H1 (cell line): ENCODE measurements at regions not wholly inside any gene's neighbourhood (a gene's known extent, or its start where the extent isn't known, plus 50 kb on each side); places are given as distances from the start of the nearest gene placed in this dataset.

Experiments used
- CTCF ChIA-PET: fragments of 300-600 bp; sonication (Branson Sonifier 250); formaldehyde crosslinking; loops from one replicate; lab custom pipeline; 2021; ENCODE audit not compliant: partially characterized antibody; lab: Charles Lee
- POLR2A ChIA-PET: fragments of 300-600 bp; sonication (Branson Sonifier 250); formaldehyde crosslinking; loops from one replicate; lab custom pipeline; 2021; ENCODE audit warnings: inconsistent platforms; ENCODE audit not compliant: partially characterized antibody; lab: Charles Lee
- DNase-seq, 2 experiments: peaks; one replicate each; pipeline versions ENCODE4 v3.0.0 to v3.0.0-alpha.2; 2010 to 2022; ENCODE audit warnings: low spot score in 2 of 2, low read depth in 1 of 2, mixed read lengths in 1 of 2
- FAIRE-seq: peaks from 2 replicates; lab custom pipeline; 2011; peaks lifted over from hg19 to GRCh38; lab: Jason Lieb, UNC
- H2AFZ ChIP-seq: 2 replicates; pipeline ENCODE4 v1.8.1; 2012; ENCODE audit warnings: low read length, inconsistent platforms
- H2AK5ac ChIP-seq: 2 replicates; pipeline ENCODE4 v1.6.1; 2013; ENCODE audit warnings: low read depth, low read length
- H2BK120ac ChIP-seq: replicated peaks from 2 replicates; pipeline ENCODE3; 2013; ENCODE audit warnings: low read depth, low read length, inconsistent platforms
- H2BK12ac ChIP-seq: 2 replicates; pipeline ENCODE4 v1.6.1; 2013; ENCODE audit warnings: low read depth, low read length
- H2BK15ac ChIP-seq: 2 replicates; pipeline ENCODE4 v1.6.1; 2013; ENCODE audit warnings: low read length
- H2BK20ac ChIP-seq: 2 replicates; pipeline ENCODE4 v1.6.1; 2013; ENCODE audit warnings: low read length
- H2BK5ac ChIP-seq: 2 replicates; pipeline ENCODE4 v1.6.1; 2013; ENCODE audit warnings: low read depth, low read length
- H3K14ac ChIP-seq: 2 replicates; pipeline ENCODE4 v1.6.1; 2013; ENCODE audit warnings: inconsistent platforms; ENCODE audit not compliant: insufficient read length
- H3K18ac ChIP-seq: 2 replicates; pipeline ENCODE4 v1.6.1; 2013; ENCODE audit warnings: low read length; ENCODE audit errors: extremely low read depth
- H3K23ac ChIP-seq: 2 replicates; pipeline ENCODE4 v1.6.1; 2013; ENCODE audit warnings: inconsistent platforms; ENCODE audit not compliant: insufficient read length
- H3K23me2 ChIP-seq: 2 replicates; pipeline ENCODE4 v1.6.1; 2013; ENCODE audit warnings: low read depth, low read length
- H3K27ac ChIP-seq: 2 replicates; pipeline ENCODE4 v1.6.1; 2011; ENCODE audit warnings: low read depth, low read length, inconsistent platforms
- H3K27me3 ChIP-seq, 4 experiments: replicated peaks in 1 of 4; 1 replicate in 1 of 4; 2 replicates in 3 of 4; pipeline versions ENCODE4 v1.6.1 to v1.8.1; 2011 to 2013; ENCODE audit warnings: low read length in 3 of 4, mild to moderate bottlenecking in 3 of 4, inconsistent platforms in 2 of 4, mixed read lengths in 2 of 4, moderate library complexity in 1 of 4; ENCODE audit not compliant: control insufficient read depth in 3 of 4, insufficient read depth in 3 of 4; ENCODE audit errors: extremely low read depth in 1 of 4
- H3K36me3 ChIP-seq, 4 experiments: 2 replicates each; pipeline versions ENCODE4 v1.6.1 to v1.8.1; 2011 to 2013; ENCODE audit warnings: mild to moderate bottlenecking in 4 of 4, low read length in 3 of 4, moderate library complexity in 2 of 4, control low read depth in 1 of 4, inconsistent platforms in 1 of 4; ENCODE audit not compliant: insufficient read depth in 4 of 4, control insufficient read depth in 2 of 4
- H3K4ac ChIP-seq: replicated peaks from 2 replicates; pipeline ENCODE3; 2013; ENCODE audit warnings: low read length, low read depth, mixed read lengths, inconsistent platforms; ENCODE audit not compliant: insufficient read length
- H3K4me1 ChIP-seq, 4 experiments: replicated peaks in 1 of 4; 1 replicate in 1 of 4; 2 replicates in 3 of 4; pipeline versions ENCODE4 v1.6.1 to v1.8.1; 2011 to 2013; ENCODE audit warnings: low read length in 3 of 4, inconsistent platforms in 2 of 4, mixed read lengths in 1 of 4; ENCODE audit not compliant: insufficient read depth in 4 of 4, control insufficient read depth in 3 of 4
- H3K4me2 ChIP-seq, 2 experiments: 2 replicates each; pipeline versions ENCODE4 v1.6.1 to v1.8.1; 2011 to 2013; ENCODE audit warnings: low read depth in 2 of 2, low read length in 2 of 2, control low read depth in 1 of 2, inconsistent platforms in 1 of 2, mild to moderate bottlenecking in 1 of 2; ENCODE audit not compliant: insufficient read depth in 1 of 2
- H3K4me3 ChIP-seq, 4 experiments: fragments of 200-600, 300-600 bp in 1 of 4; sonication (generic), shearing (Covaris generic), sonication (Bioruptor Twin) in 1 of 4; 2 replicates each; pipeline versions ENCODE4 v1.5.1 to v1.8.1; 2011 to 2016; ENCODE audit warnings: low read length in 4 of 4, low read depth in 3 of 4, control low read depth in 2 of 4, inconsistent platforms in 2 of 4, mild to moderate bottlenecking in 2 of 4, mixed read lengths in 1 of 4, moderate library complexity in 1 of 4; ENCODE audit not compliant: insufficient read depth in 2 of 4; ENCODE audit errors: extremely low read depth in 1 of 4
- H3K56ac ChIP-seq: replicated peaks from 2 replicates; pipeline ENCODE3; 2013; ENCODE audit warnings: low read depth, mild to moderate bottlenecking, mixed read lengths, low read length, inconsistent platforms; ENCODE audit not compliant: insufficient read length
- H3K79me1 ChIP-seq: 2 replicates; pipeline ENCODE4 v1.6.1; 2013; ENCODE audit warnings: low read depth, low read length, control low read depth
- H3K79me2 ChIP-seq, 2 experiments: 2 replicates each; pipeline versions ENCODE4 v1.6.1 to v1.8.1; 2012 to 2013; ENCODE audit warnings: low read length in 2 of 2, mild to moderate bottlenecking in 2 of 2, inconsistent platforms in 1 of 2; ENCODE audit not compliant: insufficient read depth in 2 of 2, control insufficient read depth in 1 of 2
- H3K9ac ChIP-seq, 4 experiments: replicated peaks in 1 of 4; 1 replicate in 1 of 4; 2 replicates in 3 of 4; pipeline versions ENCODE4 v1.6.1 to v1.8.1; 2011 to 2013; ENCODE audit warnings: low read depth in 3 of 4, low read length in 3 of 4, control low read depth in 2 of 4, mild to moderate bottlenecking in 2 of 4, moderate library complexity in 2 of 4, inconsistent platforms in 1 of 4; ENCODE audit errors: extremely low read depth in 1 of 4
- H3K9me3 ChIP-seq, 2 experiments: 2 replicates each; pipeline versions ENCODE4 v1.6.1 to v1.8.1; 2012 to 2013; ENCODE audit warnings: mild to moderate bottlenecking in 2 of 2, moderate library complexity in 2 of 2, control low read depth in 1 of 2, inconsistent platforms in 1 of 2, low read depth in 1 of 2, low read length in 1 of 2, mixed read lengths in 1 of 2; ENCODE audit not compliant: insufficient read depth in 2 of 2
- H4K20me1 ChIP-seq, 2 experiments: replicated peaks in 1 of 2; 2 replicates each; pipeline versions ENCODE3 to v1.8.1; 2011 to 2013; ENCODE audit warnings: inconsistent platforms in 2 of 2, low read length in 2 of 2, mild to moderate bottlenecking in 1 of 2; ENCODE audit not compliant: insufficient read depth in 2 of 2, control insufficient read depth in 1 of 2
- H4K5ac ChIP-seq: 2 replicates; pipeline ENCODE4 v1.6.1; 2013; ENCODE audit warnings: low read length, low read depth, mixed read lengths, inconsistent platforms; ENCODE audit not compliant: insufficient read length
- H4K8ac ChIP-seq: 2 replicates; pipeline ENCODE4 v1.8.0; 2013; ENCODE audit warnings: mild to moderate bottlenecking, moderate library complexity, low read length, inconsistent platforms; ENCODE audit not compliant: insufficient read depth; ENCODE audit errors: extremely low read depth
- H4K91ac ChIP-seq: replicated peaks from 2 replicates; pipeline ENCODE3; 2013; ENCODE audit warnings: low read length, mixed read lengths, inconsistent platforms; ENCODE audit not compliant: insufficient read length
- BCL11A ChIP-seq, 2 experiments: IDR thresholded peaks; one replicate each; pipeline ENCODE4 v1.6.1; 2011; ENCODE audit warnings: low read depth in 2 of 2, low read length in 2 of 2, mild to moderate bottlenecking in 2 of 2
- CHD2 ChIP-seq: IDR thresholded peaks from 2 replicates; pipeline ENCODE4 v1.6.1; 2012; ENCODE audit warnings: low read length, improper control_type of control experiment
- E2F6 ChIP-seq: IDR thresholded peaks from 2 replicates; pipeline ENCODE4 v1.6.1; 2012; ENCODE audit warnings: inconsistent platforms
- GTF2F1 ChIP-seq: IDR thresholded peaks from 2 replicates; pipeline ENCODE4 v1.6.1; 2012; ENCODE audit warnings: low read depth, low read length, improper control_type of control experiment, borderline replicate concordance
- MAFK ChIP-seq: IDR thresholded peaks from 2 replicates; pipeline ENCODE4 v1.6.1; 2012; ENCODE audit warnings: low read depth, mild to moderate bottlenecking, improper control_type of control experiment, low read length
- POLR2A ChIP-seq, 2 experiments: IDR thresholded peaks; 1 replicate in 1 of 2; 2 replicates in 1 of 2; pipeline ENCODE4 v1.6.1; 2011; ENCODE audit warnings: low read depth in 2 of 2, low read length in 2 of 2, mild to moderate bottlenecking in 2 of 2; ENCODE audit errors: control extremely low read depth in 1 of 2
- RFX5 ChIP-seq: IDR thresholded peaks from 2 replicates; pipeline ENCODE4 v1.6.1; 2011; ENCODE audit warnings: low read depth, low read length, improper control_type of control experiment, borderline replicate concordance
- SIRT6 ChIP-seq: IDR thresholded peaks from one replicate; pipeline ENCODE4 v1.7.1; 2012; ENCODE audit warnings: low read length, inconsistent platforms
- WGBS, 2 experiments: shearing (Covaris generic) in 1 of 2; methylation state at CpG; one replicate each; pipeline versions ENCODE4 v1.1.6 to v1.1.7; 2013 to 2015; ENCODE audit warnings: low lambda C conversion rate in 2 of 2, mixed read lengths in 2 of 2, inconsistent platforms in 1 of 2, low coverage in 1 of 2, missing lambda C conversion rate in 1 of 2; ENCODE audit not compliant: insufficient replicate concordance in 2 of 2, insufficient coverage in 1 of 2, insufficient read length in 1 of 2; ENCODE audit errors: extremely low coverage in 1 of 2, missing lambda C conversion rate in 1 of 2; 5-methylcytosine and 5-hydroxymethylcytosine counted together

GRCh38 chr18:10319026-10319425 lies 135.4 kb upstream of the APCDD1 start:
- DNase-seq (no peak), FAIRE-seq (no peak)
- no peak overlapping the region for H2AK5ac ChIP-seq
- whole genome bisulfite sequencing, 2 experiments: 79% methylated on average over 2 of the region's 2 CpGs; no CpG with 5 or more reads in 1 of the 2 experiments
- no peak overlapping the region for H2BK120ac ChIP-seq
- H2AFZ ChIP-seq: no peak overlapping the region
- H3K4ac ChIP-seq: no peak overlapping the region
- no peak overlapping the region for H3K14ac ChIP-seq
- H4K20me1 ChIP-seq: no peaks in the 10 kb centered on the region
- no peak overlapping the region for H2BK20ac ChIP-seq
- no peaks in the 10 kb centered on the region; a peak in 1 of 7 replicates for H3K27me3 ChIP-seq
- ChIA-PET POLR2A (no interaction called here), CTCF (no interaction called here)
- no peaks in the 10 kb centered on the region for H3K36me3 ChIP-seq
- H4K5ac ChIP-seq: no peak overlapping the region
- H3K56ac ChIP-seq: no peak overlapping the region
- H3K9ac ChIP-seq: no peak overlapping the region
- no peak overlapping the region for H4K8ac ChIP-seq
- H3K18ac ChIP-seq: no peak overlapping the region; the same call in 1 of the 2 replicates
- no peak overlapping the region for H3K4me3 ChIP-seq
- H2BK5ac ChIP-seq: no peak overlapping the region
- H3K4me1 ChIP-seq: peaks cover 6 to 8% (median 6%) of the 10 kb centered on the region in 4 experiments; a peak in 6 of 7 replicates
- H3K23ac ChIP-seq: no peak overlapping the region
- no peaks in the 10 kb centered on the region for H3K79me1 ChIP-seq
- H3K4me2 ChIP-seq: peak overlapping the region in 1 of 2 experiments; percentile 25; a peak in 1 of 4 replicates
- no peak overlapping the region for H3K27ac ChIP-seq
- H4K91ac ChIP-seq: no peak overlapping the region
- no peaks in the 10 kb centered on the region for H3K23me2 ChIP-seq
- H3K9me3 ChIP-seq: 0 out of 4 replicates have a peak, but pooled peaks cover 0 to 2% of the 10 kb centered on the region in 2 experiments
- no peak overlapping the region for H2BK15ac ChIP-seq
- no peak overlapping the region for H2BK12ac ChIP-seq
- no peaks in the 10 kb centered on the region for H3K79me2 ChIP-seq
- no peak for TF ChIP-seq GTF2F1
- no peak for TF ChIP-seq CHD2
- no peak for TF ChIP-seq E2F6
- TF ChIP-seq BCL11A (IDR thresholded peaks at IDR 0.05; ENCODE audit: low read depth in 2 of 2, low read length in 2 of 2): no peak
- no peak for TF ChIP-seq SIRT6
- TF ChIP-seq MAFK: no peak
- no peak for TF ChIP-seq POLR2A (IDR thresholded peaks at IDR 0.05; ENCODE audit: control extremely low read depth in 1 of 2, low read depth in 2 of 2, low read length in 2 of 2)
- no peak for TF ChIP-seq RFX5
